ENCODE measurements at regions not wholly inside any gene's neighbourhood (a gene's known extent, or its start where the extent isn't known, plus 50 kb on each side); places are given as distances from the start of the nearest gene placed in this dataset.

- no peak for ATAC-seq
- DNase-seq (ENCODE audit: low spot score): no peak
- intact Hi-C loops (cut with DNase I): no loop called here
These were observed 70.2 kb downstream of the HRH4 start for GRCh38 chr18:24530630-24531111.

- ATAC-seq (no peak), DNase-seq (ENCODE audit: low spot score) (no peak)
- intact Hi-C loops (cut with DNase I): no loop called here
These were observed 73.8 kb downstream of the HRH4 start for GRCh38 chr18:24534271-24534670.

- ATAC-seq: no peak
- intact Hi-C loops (cut with DNase I): no loop called here
- no peak for DNase-seq (ENCODE audit: low spot score)
These were observed 74.3 kb downstream of the HRH4 start for GRCh38 chr18:24534737-24535136.

GRCh38 chr18:24535527-24536295, 75.3 kb downstream of the HRH4 start:
- ATAC-seq: peak; percentile 44
- intact Hi-C loops (cut with DNase I): no loop called here
- no peak for DNase-seq (ENCODE audit: low spot score)

GRCh38 chr18:24536326-24536725, 75.9 kb downstream of the HRH4 start:
- intact Hi-C loops (cut with DNase I): no loop called here
- no peak for DNase-seq (ENCODE audit: low spot score)
- ATAC-seq: no peak

- intact Hi-C loops (cut with DNase I): no loop called here
- ATAC-seq: no peak
- no peak for DNase-seq (ENCODE audit: low spot score)
These were observed 76.4 kb downstream of the HRH4 start for GRCh38 chr18:24536834-24537233.

- no peak for ATAC-seq
- DNase-seq (ENCODE audit: low spot score): no peak
- intact Hi-C loops (cut with DNase I): no loop called here
These were observed 78.2 kb downstream of the HRH4 start for GRCh38 chr18:24538414-24539264.

- ATAC-seq (no peak), DNase-seq (ENCODE audit: low spot score) (no peak)
- intact Hi-C loops (cut with DNase I): no loop called here
These were observed 79.6 kb downstream of the HRH4 start for GRCh38 chr18:24539866-24540617.

GRCh38 chr18:24540896-24541295, 80.5 kb downstream of the HRH4 start:
- intact Hi-C loops (cut with DNase I): no loop called here
- ATAC-seq (no peak), DNase-seq (ENCODE audit: low spot score) (no peak)

GRCh38 chr18:24543086-24543794, 82.8 kb downstream of the HRH4 start:
- intact Hi-C loops (cut with DNase I): no loop called here
- no peak for ATAC-seq

GRCh38 chr18:24543795-24544498, 83.5 kb downstream of the HRH4 start:
- no peak for DNase-seq (ENCODE audit: low spot score)
- peak; percentile 59 for ATAC-seq
- intact Hi-C loops (cut with DNase I): no loop called here

More at GRCh38 chr18:24543086-24543794, 82.8 kb downstream of the HRH4 start:
- no peak for DNase-seq (ENCODE audit: low spot score)

GRCh38 chr18:24544949-24545348, 84.5 kb downstream of the HRH4 start:
- intact Hi-C loops (cut with DNase I): no loop called here
- no peak for ATAC-seq
- DNase-seq (ENCODE audit: low spot score): no peak

- intact Hi-C loops (cut with DNase I): no loop called here
These were observed 85.2 kb downstream of the HRH4 start for GRCh38 chr18:24545651-24546050.

GRCh38 chr18:24546307-24546706, 85.9 kb downstream of the HRH4 start:
- DNase-seq (ENCODE audit: low spot score) (no peak), ATAC-seq (no peak)
- intact Hi-C loops (cut with DNase I): no loop called here

More at GRCh38 chr18:24545651-24546050, 85.2 kb downstream of the HRH4 start:
- ATAC-seq (no peak), DNase-seq (ENCODE audit: low spot score) (no peak)

- no peak for ATAC-seq
- no peak for DNase-seq (ENCODE audit: low spot score)
- intact Hi-C loops (cut with DNase I): no loop called here
These were observed 88.1 kb downstream of the HRH4 start for GRCh38 chr18:24548583-24548982.

- ATAC-seq (no peak), DNase-seq (ENCODE audit: low spot score) (no peak)
- intact Hi-C loops (cut with DNase I): no loop called here
These were observed 91.8 kb downstream of the HRH4 start for GRCh38 chr18:24552218-24552617.

- intact Hi-C loops (cut with DNase I): no loop called here
- ATAC-seq: no peak
- no peak for DNase-seq (ENCODE audit: low spot score)
These were observed 93.3 kb downstream of the HRH4 start for GRCh38 chr18:24553571-24554285.

GRCh38 chr18:24558403-24558802, 98.0 kb downstream of the HRH4 start:
- intact Hi-C loops (cut with DNase I): no loop called here
- DNase-seq (ENCODE audit: low spot score) (no peak), ATAC-seq (no peak)

All from sciatic nerve (tissue), 2 donors.